Trophoblast cell (in vitro differentiated cells and primary cell): ENCODE measurements at regions not wholly inside any gene's neighbourhood (a gene's known extent, or its start where the extent isn't known, plus 50 kb on each side); places are given as distances from the start of the nearest gene placed in this dataset.

Source experiments
- DNase-seq, 2 donors: peaks; one replicate each; pipeline ENCODE4 v3.0.0-alpha.2; 2016
- H2AFZ ChIP-seq: 2 replicates; pipeline ENCODE4 v1.6.1; 2013; ENCODE audit warnings: low read length, moderate library complexity, mild to moderate bottlenecking; ENCODE audit not compliant: insufficient read depth, poor library complexity
- H2AK5ac ChIP-seq: 2 replicates; pipeline ENCODE4 v1.6.1; 2013; ENCODE audit warnings: mild to moderate bottlenecking, low read length
- H2BK120ac ChIP-seq: 2 replicates; pipeline ENCODE4 v1.6.1; 2013; ENCODE audit warnings: low read length, mild to moderate bottlenecking, moderate library complexity; ENCODE audit not compliant: insufficient read depth, poor library complexity
- H2BK12ac ChIP-seq: 2 replicates; pipeline ENCODE4 v1.6.1; 2013; ENCODE audit warnings: mild to moderate bottlenecking, low read length, moderate library complexity
- H2BK5ac ChIP-seq: 2 replicates; pipeline ENCODE4 v1.6.1; 2013; ENCODE audit warnings: low read length, low read depth, moderate library complexity, mild to moderate bottlenecking; ENCODE audit not compliant: poor library complexity
- H3K14ac ChIP-seq: 2 replicates; pipeline ENCODE4 v1.6.1; 2013; ENCODE audit warnings: mild to moderate bottlenecking, low read length
- H3K18ac ChIP-seq: 2 replicates; pipeline ENCODE4 v1.6.1; 2013; ENCODE audit warnings: mild to moderate bottlenecking, low read length
- H3K23ac ChIP-seq: 2 replicates; pipeline ENCODE4 v1.6.1; 2013; ENCODE audit warnings: low read length
- H3K27ac ChIP-seq: 2 replicates; pipeline ENCODE4 v1.5.1; 2013; ENCODE audit warnings: low read depth, mild to moderate bottlenecking, inconsistent platforms, low read length, moderate library complexity
- H3K27me3 ChIP-seq: 2 replicates; pipeline ENCODE4 v1.6.1; 2013; ENCODE audit warnings: inconsistent platforms, mild to moderate bottlenecking, low read length, moderate library complexity; ENCODE audit not compliant: insufficient read depth
- H3K36me3 ChIP-seq, 2 experiments: 1 replicate in 1 of 2; 2 replicates in 1 of 2; pipeline ENCODE4 v1.6.1; 2013; ENCODE audit warnings: low read length in 2 of 2, mild to moderate bottlenecking in 2 of 2, moderate library complexity in 1 of 2; ENCODE audit not compliant: insufficient read depth in 2 of 2, control insufficient read depth in 1 of 2
- H3K4ac ChIP-seq: 2 replicates; pipeline ENCODE4 v1.6.1; 2013; ENCODE audit warnings: low read depth, mild to moderate bottlenecking, low read length, moderate library complexity
- H3K4me1 ChIP-seq, 2 experiments: 1 replicate in 1 of 2; 2 replicates in 1 of 2; pipeline ENCODE4 v1.6.1; 2013; ENCODE audit warnings: low read length in 2 of 2, mild to moderate bottlenecking in 2 of 2, moderate library complexity in 1 of 2; ENCODE audit not compliant: insufficient read depth in 2 of 2, control insufficient read depth in 1 of 2
- H3K4me2 ChIP-seq: 2 replicates; pipeline ENCODE4 v1.6.1; 2013; ENCODE audit warnings: inconsistent platforms, mild to moderate bottlenecking, low read length, moderate library complexity
- H3K4me3 ChIP-seq: 2 replicates; pipeline ENCODE4 v1.5.1; 2013; ENCODE audit warnings: mild to moderate bottlenecking, low read depth, low read length, inconsistent platforms
- H3K79me1 ChIP-seq: one replicate; pipeline ENCODE4 v1.6.1; 2013; ENCODE audit warnings: low read length
- H3K79me2 ChIP-seq: 2 replicates; pipeline ENCODE4 v1.6.1; 2013; ENCODE audit warnings: low read length, mild to moderate bottlenecking; ENCODE audit not compliant: control insufficient read depth, insufficient read depth, poor library complexity
- H3K9ac ChIP-seq: 2 replicates; pipeline ENCODE4 v1.6.1; 2013; ENCODE audit warnings: mild to moderate bottlenecking, low read length
- H3K9me3 ChIP-seq: 2 replicates; pipeline ENCODE4 v1.6.1; 2013; ENCODE audit warnings: low read depth, mild to moderate bottlenecking, control low read depth, inconsistent platforms, low read length; ENCODE audit not compliant: insufficient read depth
- H4K12ac ChIP-seq: 2 replicates; pipeline ENCODE4 v1.6.1; 2013; ENCODE audit warnings: low read depth, mild to moderate bottlenecking, low read length, moderate library complexity
- H4K8ac ChIP-seq: 2 replicates; pipeline ENCODE4 v1.6.1; 2013; ENCODE audit warnings: low read depth, mild to moderate bottlenecking, low read length, moderate library complexity
- H4K91ac ChIP-seq: one replicate; pipeline ENCODE4 v1.6.1; 2013; ENCODE audit warnings: low read depth, mild to moderate bottlenecking, low read length, moderate library complexity
- WGBS: extraction: QIAGEN DNeasy Blood & Tissue Kit; methylation state at CpG from one replicate; pipeline ENCODE4 v1.1.7; 2013; ENCODE audit warnings: missing lambda C conversion rate; ENCODE audit not compliant: insufficient read length, insufficient coverage; ENCODE audit errors: extremely low coverage; 5-methylcytosine and 5-hydroxymethylcytosine counted together

DNA sequence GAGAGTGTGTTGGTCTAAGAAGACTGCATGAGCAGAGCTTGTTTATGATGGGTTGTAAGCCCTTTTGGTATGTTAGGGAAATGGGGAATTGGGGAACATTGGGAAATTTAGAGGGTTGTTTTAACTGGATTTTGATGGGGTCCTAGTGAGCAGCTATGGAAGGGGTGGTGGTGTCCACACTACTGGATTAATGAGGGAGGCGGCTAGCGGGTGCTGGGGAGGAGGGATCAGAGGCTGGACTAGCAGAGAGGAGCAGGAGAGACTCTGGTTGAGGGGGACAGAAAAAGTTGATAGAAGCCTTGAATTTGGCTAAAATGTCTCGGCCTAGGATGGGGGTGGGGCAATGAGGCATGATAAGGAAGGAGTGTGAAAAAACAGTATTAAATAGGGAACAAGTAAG, 1369.1 kb downstream of the UQCRFS1 start:
- H3K18ac ChIP-seq: no peak overlapping the region
- H3K4me3 ChIP-seq: no peak overlapping the region
- H3K79me1 ChIP-seq: no peaks in the 10 kb centered on the region
- H3K4me2 ChIP-seq: no peak overlapping the region
- no peak overlapping the region for H2BK5ac ChIP-seq
- no peak overlapping the region for H2AFZ ChIP-seq
- H3K27ac ChIP-seq: no peak overlapping the region
- DNase-seq: no peak
- H2BK12ac ChIP-seq: no peak overlapping the region
- H3K36me3 ChIP-seq: no peaks in the 10 kb centered on the region
- no peak overlapping the region for H3K4ac ChIP-seq
- no peaks in the 10 kb centered on the region for H3K4me1 ChIP-seq
- H3K27me3 ChIP-seq: no peaks in the 10 kb centered on the region
- no CpG with 5 or more reads among the region's 3 CpGs for WGBS
- no peak overlapping the region for H4K91ac ChIP-seq
- H4K12ac ChIP-seq: no peak overlapping the region
- H3K9me3 ChIP-seq: peaks cover 32% of the 10 kb centered on the region
- H2AK5ac ChIP-seq: no peak overlapping the region
- H3K9ac ChIP-seq: no peak overlapping the region
- H3K14ac ChIP-seq: no peak overlapping the region
- H3K23ac ChIP-seq: no peak overlapping the region
- H4K8ac ChIP-seq: no peak overlapping the region
- no peak overlapping the region for H2BK120ac ChIP-seq
- H3K79me2 ChIP-seq: no peaks in the 10 kb centered on the region

DNA sequence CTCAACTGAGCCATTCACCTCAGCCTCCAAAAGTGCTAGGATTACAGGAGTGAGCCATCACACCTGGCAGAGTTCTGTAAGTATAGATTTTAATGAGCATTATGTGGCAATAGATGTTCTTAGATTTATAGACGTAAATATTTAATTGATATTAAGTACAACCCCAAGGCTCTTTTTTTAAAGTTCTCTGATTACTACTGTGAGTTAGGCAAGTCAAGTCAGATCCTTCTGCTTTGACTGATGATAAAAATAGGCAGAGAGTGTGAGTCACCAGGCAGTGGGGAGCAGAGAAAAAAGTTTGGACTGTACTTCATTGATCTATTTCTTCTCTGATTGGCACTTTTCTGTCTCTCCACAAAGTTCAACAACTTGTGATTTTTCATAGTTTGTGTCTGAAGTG, 1379.9 kb downstream of the UQCRFS1 start:
- H3K36me3 ChIP-seq: no peaks in the 10 kb centered on the region
- H3K4me1 ChIP-seq: no peaks in the 10 kb centered on the region
- no peak overlapping the region for H2AFZ ChIP-seq
- no peak overlapping the region for H2BK120ac ChIP-seq
- no CpG with 5 or more reads among the region's 1 CpG for WGBS
- H3K23ac ChIP-seq: no peak overlapping the region
- H3K9ac ChIP-seq: no peak overlapping the region
- H3K9me3 ChIP-seq: peaks cover 8% of the 10 kb centered on the region
- no peak overlapping the region for H3K4ac ChIP-seq
- H3K14ac ChIP-seq: no peak overlapping the region
- no peak overlapping the region for H4K12ac ChIP-seq
- H4K91ac ChIP-seq: no peak overlapping the region
- no peaks in the 10 kb centered on the region for H3K79me1 ChIP-seq
- no peak overlapping the region for H2BK12ac ChIP-seq
- no peak overlapping the region for H3K4me3 ChIP-seq
- no peaks in the 10 kb centered on the region for H3K27me3 ChIP-seq
- H2AK5ac ChIP-seq: no peak overlapping the region
- no peak overlapping the region for H4K8ac ChIP-seq
- no peak for DNase-seq
- H2BK5ac ChIP-seq: no peak overlapping the region
- H3K4me2 ChIP-seq: no peak overlapping the region
- H3K79me2 ChIP-seq: no peaks in the 10 kb centered on the region
- no peak overlapping the region for H3K27ac ChIP-seq
- no peak overlapping the region for H3K18ac ChIP-seq

DNA sequence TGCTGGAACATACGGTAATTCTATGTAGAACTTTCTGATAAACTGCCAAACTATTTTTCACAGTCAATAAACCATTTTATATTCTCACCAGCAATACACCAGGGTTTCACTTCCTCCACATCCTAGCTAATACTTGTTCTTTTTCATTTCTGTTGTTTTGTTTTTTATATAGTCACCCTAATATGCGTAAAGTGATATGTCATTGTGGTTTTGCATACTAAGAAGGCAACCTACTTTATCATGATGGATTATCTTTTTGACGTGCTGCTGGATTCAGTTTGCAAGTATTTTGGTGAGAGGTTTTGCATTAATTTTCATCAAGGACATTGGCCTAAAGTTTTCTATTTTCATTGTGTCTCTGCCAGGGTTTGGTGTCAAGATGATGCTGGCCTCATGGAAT, 1384.1 kb downstream of the UQCRFS1 start:
- Histone ChIP-seq H4K8ac (no peak overlapping the region), H3K36me3 (no peaks in the 10 kb centered on the region), H2BK5ac (no peak overlapping the region), H3K4me2 (no peak overlapping the region), H2BK120ac (no peak overlapping the region), H3K79me1 (no peaks in the 10 kb centered on the region), H3K9ac (no peak overlapping the region), H4K91ac (no peak overlapping the region), H3K14ac (no peak overlapping the region), H3K23ac (no peak overlapping the region), H3K79me2 (no peaks in the 10 kb centered on the region), H3K27me3 (no peaks in the 10 kb centered on the region), H2AK5ac (no peak overlapping the region), H3K4me3 (no peak overlapping the region), H3K4me1 (no peaks in the 10 kb centered on the region), H2BK12ac (no peak overlapping the region), H2AFZ (no peak overlapping the region), H3K18ac (no peak overlapping the region), H4K12ac (no peak overlapping the region), H3K27ac (no peak overlapping the region), H3K4ac (no peak overlapping the region), H3K9me3 (peaks cover 7% of the 10 kb centered on the region)
- no CpG with 5 or more reads among the region's 3 CpGs for WGBS
- DNase-seq: no peak

DNA sequence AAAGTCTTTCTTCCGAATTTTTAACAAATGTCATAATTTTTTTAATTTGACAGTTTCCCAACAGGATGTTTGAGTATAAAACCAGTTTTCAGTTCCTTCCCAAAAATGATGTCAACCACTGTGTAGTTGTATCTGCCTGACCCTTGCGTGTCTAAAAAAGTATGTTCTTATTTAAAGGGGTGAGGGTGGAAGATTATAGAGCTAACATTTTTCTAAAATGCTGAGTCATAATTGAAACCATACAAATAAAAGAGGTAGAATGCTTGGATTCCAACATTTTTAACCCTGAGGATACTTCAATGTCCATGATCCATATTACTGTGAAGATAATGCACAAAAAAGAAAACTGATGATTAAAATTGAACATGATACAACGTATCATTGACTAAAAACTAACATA, 1388.8 kb downstream of the UQCRFS1 start:
- H4K91ac ChIP-seq: no peak overlapping the region
- no peak overlapping the region for H2AFZ ChIP-seq
- H2BK5ac ChIP-seq: no peak overlapping the region
- H3K9ac ChIP-seq: no peak overlapping the region
- H3K27ac ChIP-seq: no peak overlapping the region
- no peak overlapping the region for H3K14ac ChIP-seq
- DNase-seq: no peak
- H3K79me1 ChIP-seq: no peaks in the 10 kb centered on the region
- no peaks in the 10 kb centered on the region for H3K36me3 ChIP-seq
- no peak overlapping the region for H4K8ac ChIP-seq
- H3K79me2 ChIP-seq: no peaks in the 10 kb centered on the region
- H2BK120ac ChIP-seq: no peak overlapping the region
- no peak overlapping the region for H3K4me3 ChIP-seq
- H2AK5ac ChIP-seq: no peak overlapping the region
- H3K4me1 ChIP-seq: no peaks in the 10 kb centered on the region
- no peak overlapping the region for H3K23ac ChIP-seq
- WGBS: no CpG with 5 or more reads among the region's 3 CpGs
- H3K18ac ChIP-seq: no peak overlapping the region
- no peaks in the 10 kb centered on the region for H3K27me3 ChIP-seq
- peaks cover 19% of the 10 kb centered on the region for H3K9me3 ChIP-seq
- no peak overlapping the region for H3K4me2 ChIP-seq
- no peak overlapping the region for H4K12ac ChIP-seq
- H2BK12ac ChIP-seq: no peak overlapping the region
- H3K4ac ChIP-seq: no peak overlapping the region
